IMR-90 (cell line): ENCODE measurements at regions not wholly inside any gene's neighbourhood (a gene's known extent, or its start where the extent isn't known, plus 50 kb on each side); places are given as distances from the start of the nearest gene placed in this dataset.

Experiments
- BHLHE40 ChIP-seq: fragments of 150-350 bp; IDR thresholded peaks from 2 replicates; pipeline ENCODE4 v1.6.1; 2016; ENCODE audit warnings: mild to moderate bottlenecking, low read depth, low read length
- POLR2A ChIP-seq: IDR thresholded peaks from 2 replicates; pipeline ENCODE4 v1.6.1; 2012; ENCODE audit warnings: mild to moderate bottlenecking, low read depth, low read length
- RAD21 ChIP-seq: IDR thresholded peaks from 2 replicates; pipeline ENCODE4 v1.6.1; 2012; ENCODE audit warnings: low read length, improper control_type of control experiment
- TF ChIP-seq, protein P1 (sequence below): conservative IDR thresholded peaks from 2 replicates; pipeline ENCODE4 v1.5.1; 2012; ENCODE audit warnings: mild to moderate bottlenecking, low read depth, low read length, improper control_type of control experiment

DNA sequence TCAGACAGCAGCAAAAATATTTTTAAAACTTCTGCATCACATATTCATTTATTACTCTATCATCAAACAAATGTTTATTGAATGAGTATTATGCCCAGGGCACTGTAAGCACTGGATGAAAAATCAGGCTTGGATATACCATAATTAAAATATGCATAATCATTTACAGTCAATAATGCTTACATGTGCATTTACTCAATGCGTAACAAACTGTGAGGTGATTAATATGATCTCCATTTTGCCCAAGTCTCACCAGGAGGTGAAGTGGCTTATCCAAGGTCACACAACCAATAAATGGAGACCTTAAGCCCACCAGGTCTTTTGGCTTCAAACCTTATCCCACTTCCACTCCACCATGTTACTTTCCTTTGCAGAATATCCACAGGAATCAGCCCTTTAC lies 117.3 kb upstream of the SLC24A5 start:
- TF ChIP-seq POLR2A (no peak), RAD21 (no peak), BHLHE40 (no peak)
- TF ChIP-seq, protein P1, sequence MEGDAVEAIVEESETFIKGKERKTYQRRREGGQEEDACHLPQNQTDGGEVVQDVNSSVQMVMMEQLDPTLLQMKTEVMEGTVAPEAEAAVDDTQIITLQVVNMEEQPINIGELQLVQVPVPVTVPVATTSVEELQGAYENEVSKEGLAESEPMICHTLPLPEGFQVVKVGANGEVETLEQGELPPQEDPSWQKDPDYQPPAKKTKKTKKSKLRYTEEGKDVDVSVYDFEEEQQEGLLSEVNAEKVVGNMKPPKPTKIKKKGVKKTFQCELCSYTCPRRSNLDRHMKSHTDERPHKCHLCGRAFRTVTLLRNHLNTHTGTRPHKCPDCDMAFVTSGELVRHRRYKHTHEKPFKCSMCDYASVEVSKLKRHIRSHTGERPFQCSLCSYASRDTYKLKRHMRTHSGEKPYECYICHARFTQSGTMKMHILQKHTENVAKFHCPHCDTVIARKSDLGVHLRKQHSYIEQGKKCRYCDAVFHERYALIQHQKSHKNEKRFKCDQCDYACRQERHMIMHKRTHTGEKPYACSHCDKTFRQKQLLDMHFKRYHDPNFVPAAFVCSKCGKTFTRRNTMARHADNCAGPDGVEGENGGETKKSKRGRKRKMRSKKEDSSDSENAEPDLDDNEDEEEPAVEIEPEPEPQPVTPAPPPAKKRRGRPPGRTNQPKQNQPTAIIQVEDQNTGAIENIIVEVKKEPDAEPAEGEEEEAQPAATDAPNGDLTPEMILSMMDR: no peak
